ENCODE measurements at regions not wholly inside any gene's neighbourhood (a gene's known extent, or its start where the extent isn't known, plus 50 kb on each side); places are given as distances from the start of the nearest gene placed in this dataset.

DNA sequence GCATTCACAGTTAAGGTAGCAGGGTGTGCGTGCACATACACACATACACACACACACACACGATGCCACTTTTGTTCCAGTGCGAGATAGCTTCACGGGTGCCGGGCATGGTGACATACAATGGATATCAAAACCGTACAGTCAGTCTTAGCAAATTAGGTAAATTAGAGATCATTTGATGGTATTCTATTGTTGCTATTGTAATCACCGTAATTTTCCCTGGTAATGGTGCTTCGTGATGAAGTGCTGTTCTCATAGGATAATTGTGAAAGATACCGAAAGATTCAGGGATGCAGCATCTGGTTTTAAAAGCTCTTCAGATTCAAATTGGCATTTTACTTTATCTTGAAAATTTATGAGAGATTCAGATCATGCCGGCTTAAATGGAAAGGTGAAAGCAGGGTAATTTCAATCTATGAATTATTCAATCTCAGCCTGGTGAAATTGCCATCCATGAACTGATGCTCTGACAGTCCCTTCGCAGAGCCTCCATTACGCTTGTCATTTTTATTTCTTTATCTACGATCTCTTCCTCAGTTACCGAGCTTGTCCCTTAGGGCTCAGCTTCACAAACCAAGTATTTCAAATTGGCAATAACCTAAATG, 71.3 kb upstream of the SOX4 start:
- DNase-seq (ENCODE audit: low spot score) = no peak

DNA sequence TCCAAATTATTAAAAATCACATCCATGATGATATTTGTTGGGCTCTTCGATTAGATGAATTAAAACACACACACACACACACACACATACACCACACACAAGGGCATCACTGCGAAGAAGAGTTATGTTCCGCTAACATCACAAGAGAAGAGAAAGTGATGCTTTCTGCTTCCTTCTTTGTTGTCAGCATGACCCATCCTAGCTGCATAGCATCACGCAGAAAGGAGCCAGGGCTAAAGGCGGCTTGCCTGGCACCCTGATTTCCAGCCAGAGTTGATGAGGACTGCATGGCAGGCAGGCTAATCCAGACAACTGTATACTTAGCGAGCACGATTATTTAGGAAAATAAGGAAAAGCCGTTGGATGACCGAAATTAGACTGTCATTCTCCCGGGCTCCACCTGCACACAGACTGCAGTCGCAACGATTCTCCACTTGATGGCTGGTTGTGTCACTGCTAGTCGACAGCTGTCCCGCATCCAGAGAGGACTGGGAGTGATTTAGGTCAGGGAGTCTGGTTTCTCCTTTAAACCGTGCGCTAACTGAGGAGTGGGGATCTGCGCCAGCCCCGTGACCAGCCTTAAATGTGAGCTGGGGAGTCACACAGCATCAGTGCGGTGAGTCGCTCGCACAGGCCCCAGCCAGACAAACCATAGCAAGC, 70.6 kb upstream of the SOX4 start:
- no peak for DNase-seq (ENCODE audit: low spot score)

DNA sequence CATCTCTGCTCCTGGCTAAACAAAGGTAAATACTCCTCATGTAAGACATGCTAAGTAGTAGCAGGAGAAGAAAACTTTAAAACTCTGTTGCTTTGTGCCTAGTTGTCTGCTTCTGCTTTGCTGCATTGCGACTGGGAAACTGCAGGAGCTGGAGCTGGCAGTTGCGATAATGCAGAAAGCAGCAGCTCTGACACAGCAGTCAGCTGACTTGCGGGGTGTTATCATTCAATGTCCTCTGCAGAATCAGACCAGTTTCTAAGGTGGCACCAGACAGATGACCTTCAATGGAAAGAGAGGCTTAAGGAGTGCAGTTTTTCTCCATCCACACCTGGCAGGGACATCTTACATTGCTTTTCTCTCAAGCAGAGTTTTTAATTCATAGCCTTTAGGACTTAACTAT, 69.9 kb upstream of the SOX4 start:
- DNase-seq (ENCODE audit: low spot score) = no peak

DNA sequence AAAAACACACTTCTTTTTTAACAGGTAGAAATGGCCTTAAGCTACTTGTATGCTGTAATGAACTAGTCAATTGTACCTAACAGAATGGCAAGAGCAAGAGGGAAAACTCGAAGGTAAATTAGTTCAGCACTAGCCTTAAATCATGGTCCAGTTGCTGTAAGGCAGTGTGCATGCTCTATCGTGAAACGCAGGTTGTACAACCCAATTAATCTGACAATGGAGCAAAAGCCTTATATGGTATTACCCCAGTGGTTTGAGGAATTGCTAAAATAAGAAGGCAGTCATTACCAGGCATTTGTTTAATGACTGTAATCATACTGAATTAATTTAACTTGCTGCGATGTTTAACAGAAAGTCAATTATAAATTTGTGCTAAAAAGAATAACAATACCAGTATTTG, 69.3 kb upstream of the SOX4 start:
- no peak for DNase-seq (ENCODE audit: low spot score)

DNA sequence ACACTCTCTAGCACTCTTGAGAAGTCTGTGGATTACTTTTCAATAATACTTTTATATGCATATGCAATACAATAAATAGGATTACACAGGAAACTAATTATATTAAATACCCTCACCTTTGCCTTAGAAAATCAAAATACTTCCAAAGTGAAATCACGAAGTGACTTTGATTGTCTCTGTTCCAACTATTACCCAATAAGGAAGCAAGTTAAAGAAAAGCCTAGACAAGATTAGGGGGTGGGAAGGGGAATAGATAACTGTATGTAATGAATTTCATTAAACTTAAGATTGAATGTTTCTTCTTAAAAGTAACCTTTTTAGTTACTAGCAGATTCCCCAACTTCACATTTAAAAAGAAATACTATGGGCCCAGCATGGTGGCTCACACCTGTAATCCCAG, 66.6 kb upstream of the SOX4 start:
- no peak for DNase-seq (ENCODE audit: low spot score)

DNA sequence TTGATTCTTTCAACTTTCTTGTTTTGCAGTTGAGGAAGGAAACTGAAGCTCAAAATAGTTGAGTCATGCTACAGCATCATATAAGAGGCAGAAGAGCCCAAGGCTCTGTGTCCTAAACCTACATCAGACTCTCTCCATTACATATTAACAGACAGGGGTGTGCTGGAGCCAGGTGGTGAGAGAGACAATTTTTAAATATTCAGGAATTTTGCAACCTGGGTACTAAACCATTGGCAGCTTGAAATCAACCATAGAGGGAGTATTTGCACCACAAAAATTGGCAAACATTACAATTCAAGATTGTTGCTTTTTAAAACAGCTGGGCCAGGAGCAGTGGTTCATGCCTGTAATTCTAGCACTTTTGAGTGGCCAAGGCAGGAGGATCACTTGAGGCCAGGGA, 65.8 kb upstream of the SOX4 start:
- no peak for DNase-seq (ENCODE audit: low spot score)

DNA sequence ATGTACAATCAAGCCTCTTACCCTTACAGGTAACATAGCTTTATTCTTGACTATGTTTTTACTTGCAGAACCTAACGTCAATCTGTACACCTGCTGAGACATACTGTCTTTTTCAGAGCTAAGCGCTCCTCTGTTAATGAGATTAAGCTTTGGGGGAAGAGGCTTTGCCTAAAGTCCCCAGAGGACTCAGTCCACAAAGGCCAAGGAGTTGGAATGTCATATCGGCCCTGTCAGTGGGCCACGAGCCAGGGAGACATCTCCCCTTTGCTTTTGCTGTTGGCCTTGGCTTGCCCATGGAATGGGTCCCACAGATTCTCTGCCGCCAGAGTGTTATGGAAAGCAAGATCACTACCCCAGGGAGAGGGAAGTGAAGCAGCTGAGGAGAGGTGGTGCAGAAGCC, 64.1 kb upstream of the SOX4 start:
- DNase-seq (ENCODE audit: low spot score) = no peak

DNA sequence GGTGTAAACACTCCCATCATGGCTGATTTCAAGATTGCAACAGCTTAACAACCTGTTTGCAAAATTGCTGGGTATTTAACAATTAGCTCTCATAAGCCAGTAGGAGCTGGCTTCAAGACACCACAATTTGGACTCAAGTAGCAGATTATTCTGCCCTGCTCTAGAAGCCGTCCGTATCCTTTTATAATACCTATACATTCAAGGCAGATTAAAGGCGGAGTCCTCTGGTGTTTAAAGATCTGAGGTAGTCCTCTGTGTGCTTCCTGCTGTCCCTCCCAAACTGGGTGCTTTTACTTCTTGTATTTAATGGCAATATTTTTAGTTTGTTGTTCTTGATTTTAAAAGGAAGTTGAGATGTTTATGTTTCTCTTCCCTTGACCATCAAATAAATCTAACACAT, 62.2 kb upstream of the SOX4 start:
- no peak for DNase-seq (ENCODE audit: low spot score)

DNA sequence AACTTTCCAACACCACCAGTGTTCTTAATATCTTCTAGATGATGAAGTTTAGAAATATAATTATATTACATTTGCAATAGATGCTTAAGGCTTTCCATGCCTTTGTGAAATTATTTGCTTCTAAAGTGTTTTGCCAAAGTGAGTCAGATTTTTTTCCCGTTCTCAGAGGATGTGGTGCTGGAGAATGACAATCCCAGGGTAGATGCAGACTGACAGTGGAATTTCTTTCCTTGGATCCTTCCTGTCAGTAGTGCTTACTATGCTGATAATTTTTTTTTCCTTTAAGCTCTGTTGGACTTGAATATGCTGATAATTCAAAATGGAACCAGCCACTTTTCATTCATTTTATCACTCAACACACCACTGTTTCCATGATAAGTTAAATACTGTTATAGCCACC, 59.9 kb upstream of the SOX4 start:
- no peak for DNase-seq (ENCODE audit: low spot score)

DNA sequence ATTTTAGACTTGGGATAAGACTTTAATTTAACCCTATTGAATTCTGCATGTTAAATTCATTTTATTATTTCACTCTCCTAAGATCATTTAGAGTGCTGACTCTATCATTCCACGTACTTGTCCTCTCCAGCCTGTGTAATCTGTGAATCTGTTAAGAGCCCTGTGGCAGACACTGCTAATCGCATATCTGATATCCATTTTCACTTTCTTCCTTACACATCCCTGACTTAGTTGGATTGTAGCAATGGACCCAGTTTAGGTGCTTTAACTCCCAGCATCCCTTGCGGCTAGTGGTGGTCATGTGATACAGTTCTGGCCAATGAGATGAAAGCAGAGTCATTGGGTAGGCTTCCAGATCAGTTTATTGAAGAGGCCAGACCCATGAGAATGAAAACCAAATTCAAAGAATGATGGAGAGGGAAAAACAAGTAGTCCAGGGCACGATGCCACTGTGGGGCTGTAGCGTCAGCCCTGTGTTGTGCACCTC, 57.2 kb upstream of the SOX4 start:
- no peak for DNase-seq (ENCODE audit: low spot score)

DNA sequence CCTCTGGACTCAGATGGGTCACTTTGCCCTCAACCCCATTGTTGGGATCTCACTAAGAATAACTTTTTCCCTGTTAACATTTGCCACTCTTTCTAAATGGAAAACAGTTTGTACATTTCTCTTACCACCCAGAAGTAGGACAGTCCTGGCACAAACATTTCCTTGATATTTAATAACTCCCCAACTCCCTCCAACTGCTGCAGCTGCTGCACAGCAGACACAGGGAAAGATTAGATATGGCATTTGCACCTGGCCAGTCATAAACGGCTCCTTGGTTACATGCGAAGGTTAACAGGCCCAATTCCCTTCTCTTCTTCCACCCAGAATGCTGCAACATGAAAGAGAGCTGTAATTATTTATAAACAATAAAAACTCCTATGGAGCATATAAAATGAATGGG, 55.9 kb upstream of the SOX4 start:
- DNase-seq (ENCODE audit: low spot score) = no peak

DNA sequence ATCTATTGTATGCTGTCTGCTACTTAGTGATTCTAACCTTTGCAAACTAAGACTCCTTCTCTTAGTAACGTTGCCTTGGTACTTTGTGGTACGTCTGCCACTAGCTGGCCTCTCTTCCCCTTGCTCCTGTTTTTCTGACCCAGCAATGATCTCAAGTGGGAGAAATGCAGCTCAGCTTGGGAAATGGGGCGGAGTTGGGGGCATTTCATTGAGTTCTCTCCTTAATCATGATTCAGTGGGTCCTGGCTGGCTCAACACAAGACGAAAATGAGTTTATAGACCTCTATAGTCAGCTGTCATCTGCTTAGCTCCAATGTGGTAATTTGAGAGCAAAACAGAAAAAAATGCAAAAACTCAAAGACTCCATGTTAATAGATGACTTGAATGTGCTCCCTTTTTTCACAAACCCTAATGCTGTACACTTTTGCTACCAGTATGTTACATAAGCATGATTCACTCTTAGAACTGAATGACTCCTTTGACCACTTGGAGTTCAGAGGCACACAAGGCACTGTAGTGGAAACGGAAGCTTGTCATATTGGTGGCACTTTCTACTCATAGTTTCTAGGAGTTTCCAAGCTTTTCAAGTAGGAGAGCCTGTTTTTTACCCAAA, 55.3 kb upstream of the SOX4 start:
- no peak for DNase-seq (ENCODE audit: low spot score)

DNA sequence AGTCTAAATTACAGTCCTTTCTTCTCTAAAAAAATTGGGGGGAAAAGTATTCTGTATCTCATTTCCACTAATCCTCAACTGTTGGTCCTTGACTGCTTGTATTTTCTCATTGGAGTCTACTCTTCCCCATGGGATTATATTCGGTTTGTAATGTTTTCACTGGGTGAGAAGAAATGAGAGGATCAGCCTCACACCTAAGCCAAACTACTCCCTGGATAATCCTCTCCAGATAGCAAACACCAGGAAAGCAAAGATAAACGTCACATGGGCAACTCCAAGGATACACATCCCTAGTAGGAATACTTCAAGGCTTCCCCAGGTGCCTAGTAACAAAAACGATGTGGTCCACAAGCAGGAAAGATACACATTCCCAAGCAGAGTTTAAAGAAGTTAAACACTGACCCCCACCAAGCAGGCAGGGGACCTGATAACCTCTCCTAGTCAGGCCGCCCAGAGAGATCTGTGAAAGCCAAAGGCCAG, 53.9 kb upstream of the SOX4 start:
- DNase-seq (ENCODE audit: low spot score) = no peak

Data from ecto neural progenitor cell (in vitro differentiated cells).